GM12864 (cell line): ENCODE measurements at regions not wholly inside any gene's neighbourhood (a gene's known extent, or its start where the extent isn't known, plus 50 kb on each side); places are given as distances from the start of the nearest gene placed in this dataset.

Experiments
- DNase-seq: peaks from one replicate; pipeline ENCODE4 v3.0.0-alpha.2; 2011; ENCODE audit warnings: low read depth
- H3K4me3 ChIP-seq: 2 replicates; pipeline ENCODE4 v1.5.1; 2011; ENCODE audit warnings: mild to moderate bottlenecking, low read depth, low read length, control low read depth
- TF ChIP-seq, protein P1 (sequence below): IDR thresholded peaks from 2 replicates; pipeline ENCODE4 v1.5.1; 2011; ENCODE audit warnings: low read depth, mild to moderate bottlenecking, moderate library complexity, low read length, control low read depth, inconsistent platforms; ENCODE audit errors: missing control alignments

- TF ChIP-seq, protein P1, sequence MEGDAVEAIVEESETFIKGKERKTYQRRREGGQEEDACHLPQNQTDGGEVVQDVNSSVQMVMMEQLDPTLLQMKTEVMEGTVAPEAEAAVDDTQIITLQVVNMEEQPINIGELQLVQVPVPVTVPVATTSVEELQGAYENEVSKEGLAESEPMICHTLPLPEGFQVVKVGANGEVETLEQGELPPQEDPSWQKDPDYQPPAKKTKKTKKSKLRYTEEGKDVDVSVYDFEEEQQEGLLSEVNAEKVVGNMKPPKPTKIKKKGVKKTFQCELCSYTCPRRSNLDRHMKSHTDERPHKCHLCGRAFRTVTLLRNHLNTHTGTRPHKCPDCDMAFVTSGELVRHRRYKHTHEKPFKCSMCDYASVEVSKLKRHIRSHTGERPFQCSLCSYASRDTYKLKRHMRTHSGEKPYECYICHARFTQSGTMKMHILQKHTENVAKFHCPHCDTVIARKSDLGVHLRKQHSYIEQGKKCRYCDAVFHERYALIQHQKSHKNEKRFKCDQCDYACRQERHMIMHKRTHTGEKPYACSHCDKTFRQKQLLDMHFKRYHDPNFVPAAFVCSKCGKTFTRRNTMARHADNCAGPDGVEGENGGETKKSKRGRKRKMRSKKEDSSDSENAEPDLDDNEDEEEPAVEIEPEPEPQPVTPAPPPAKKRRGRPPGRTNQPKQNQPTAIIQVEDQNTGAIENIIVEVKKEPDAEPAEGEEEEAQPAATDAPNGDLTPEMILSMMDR, result no peak
- DNase-seq, result no peak
- H3K4me3 ChIP-seq, result no peak overlapping the region
These were observed 103.7 kb upstream of the PRMT6 start for GRCh38 chr1:106952776-106953175.

DNA sequence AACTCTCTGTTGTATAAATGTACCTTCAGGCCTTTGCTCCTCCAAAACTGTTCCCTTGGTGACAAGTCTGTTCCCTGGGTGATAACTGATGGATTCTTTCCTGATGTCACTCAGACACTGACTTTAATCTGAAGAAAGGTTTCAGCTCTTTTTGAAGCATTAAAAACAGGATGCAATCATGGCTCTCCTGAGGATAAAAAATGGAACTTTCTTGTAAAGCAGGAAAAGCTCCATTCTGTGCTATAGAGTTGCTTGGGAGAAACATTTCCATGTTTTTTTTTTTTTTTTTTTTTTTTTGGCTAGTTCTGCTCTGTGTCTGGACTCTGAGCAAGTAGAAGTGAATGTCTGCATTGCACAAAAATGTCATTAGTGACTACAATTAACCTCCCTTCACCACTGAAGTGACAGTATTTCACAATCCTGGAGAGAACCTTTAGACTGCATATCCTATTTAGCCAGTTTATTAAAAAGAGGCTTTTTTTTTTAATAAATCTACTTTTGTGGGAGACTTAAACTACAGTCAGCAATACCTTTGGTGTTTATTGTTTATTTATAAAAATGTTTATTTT lies 101.7 kb upstream of the PRMT6 start:
- TF ChIP-seq, protein P1, result no peak
- H3K4me3 ChIP-seq, result no peak overlapping the region
- DNase-seq, result no peak

- TF ChIP-seq, protein P1, result no peak
- no peak for DNase-seq
These were observed 99.8 kb upstream of the PRMT6 start for GRCh38 chr1:106956721-106957120.

GRCh38 chr1:106957795-106958194 lies 98.7 kb upstream of the PRMT6 start:
- DNase-seq, result no peak
- TF ChIP-seq, protein P1, result no peak
- H3K4me3 ChIP-seq, result no peak overlapping the region

More at GRCh38 chr1:106956721-106957120, 99.8 kb upstream of the PRMT6 start:
- H3K4me3 ChIP-seq, result no peak overlapping the region

DNA sequence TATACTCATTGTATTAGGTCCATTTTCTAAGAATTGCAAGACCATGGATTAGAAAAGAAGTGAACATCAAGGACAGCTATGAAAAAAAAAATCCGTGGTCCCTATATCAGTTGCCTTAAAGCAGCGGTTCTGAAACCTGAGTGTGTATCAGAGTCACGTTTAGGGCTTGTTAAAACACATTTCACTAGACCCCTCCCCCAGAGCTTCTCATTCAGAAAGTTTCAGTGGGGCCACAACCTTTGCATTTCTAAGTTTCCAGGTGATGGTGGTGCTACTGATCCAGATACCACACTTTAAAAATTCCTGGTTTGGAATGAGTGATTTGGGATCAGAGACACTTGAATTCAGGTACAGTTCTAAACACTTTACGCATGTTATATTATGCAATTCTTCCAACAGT lies 96.1 kb upstream of the PRMT6 start:
- no peak overlapping the region for H3K4me3 ChIP-seq
- DNase-seq, result no peak
- TF ChIP-seq, protein P1, result no peak

GRCh38 chr1:106961646-106962045 lies 94.8 kb upstream of the PRMT6 start:
- H3K4me3 ChIP-seq, result no peak overlapping the region
- DNase-seq, result no peak
- TF ChIP-seq, protein P1, result no peak

DNA sequence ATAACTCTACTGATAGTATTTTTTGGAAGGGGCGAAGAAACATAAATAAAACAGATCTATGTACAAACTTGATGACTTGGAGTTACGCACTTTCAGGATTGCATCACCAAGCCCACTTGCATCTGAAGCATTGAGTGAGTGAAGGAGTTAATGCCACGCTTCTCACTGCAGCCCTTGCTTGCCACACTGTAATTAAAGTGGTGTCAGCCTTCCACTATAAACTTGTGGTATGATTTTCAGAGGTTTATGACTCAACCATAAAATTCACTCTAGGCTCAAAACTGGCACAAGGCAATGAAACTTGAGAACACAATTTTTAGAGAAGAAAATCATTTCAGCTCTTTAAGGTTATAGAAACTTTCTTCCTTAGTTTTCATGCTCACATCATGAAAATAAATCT lies 93.9 kb upstream of the PRMT6 start:
- H3K4me3 ChIP-seq, result no peak overlapping the region
- TF ChIP-seq, protein P1, result no peak
- no peak for DNase-seq
